Karpas-422 (cell line): ENCODE measurements at regions not wholly inside any gene's neighbourhood (a gene's known extent, or its start where the extent isn't known, plus 50 kb on each side); places are given as distances from the start of the nearest gene placed in this dataset.

Source experiments
- DNase-seq: peaks from one replicate; pipeline ENCODE4 v3.0.0-alpha.2; 2015
- H2AFZ ChIP-seq: fragments of 200-600 bp; sonication (generic); 2 replicates; pipeline ENCODE4 v1.6.1; 2014; ENCODE audit warnings: antibody characterized with exemption, low read length, mixed read lengths
- H3K27ac ChIP-seq: fragments of 200-600 bp; sonication (generic); 2 replicates; pipeline ENCODE4 v1.5.1; 2014; ENCODE audit warnings: mild to moderate bottlenecking, low read length, moderate library complexity
- H3K27me3 ChIP-seq: fragments of 200-600 bp; sonication (generic); 2 replicates; pipeline ENCODE4 v1.6.1; 2014; ENCODE audit warnings: low read length, mixed read lengths
- H3K36me3 ChIP-seq: fragments of 200-600 bp; sonication (generic); 2 replicates; pipeline ENCODE4 v1.6.1; 2014; ENCODE audit warnings: low read length, mixed read lengths; ENCODE audit not compliant: insufficient read depth
- H3K4me1 ChIP-seq: fragments of 200-600 bp; sonication (generic); 2 replicates; pipeline ENCODE4 v1.6.1; 2014; ENCODE audit warnings: mild to moderate bottlenecking, low read length, mixed read lengths
- H3K4me2 ChIP-seq: fragments of 200-600 bp; sonication (generic); 2 replicates; pipeline ENCODE4 v1.6.1; 2014; ENCODE audit warnings: low read length, low read depth, mild to moderate bottlenecking; ENCODE audit not compliant: poor library complexity, severe bottlenecking
- H3K4me3 ChIP-seq: fragments of 200-600 bp; sonication (generic); 2 replicates; pipeline ENCODE4 v1.5.1; 2014; ENCODE audit warnings: mild to moderate bottlenecking, antibody characterized with exemption, low read length, mixed read lengths
- H3K79me2 ChIP-seq: fragments of 200-600 bp; sonication (generic); 2 replicates; pipeline ENCODE4 v1.6.1; 2014; ENCODE audit warnings: mild to moderate bottlenecking, low read length, mixed read lengths
- H3K9ac ChIP-seq: fragments of 200-600 bp; sonication (generic); 2 replicates; pipeline ENCODE4 v1.6.0; 2014; ENCODE audit warnings: low read length
- H3K9me2 ChIP-seq: fragments of 200-600 bp; sonication (generic), shearing (Covaris generic); replicated peaks from 2 replicates; pipeline ENCODE4 v1.6.0; 2014; ENCODE audit warnings: mild to moderate bottlenecking, low read length, moderate library complexity; ENCODE audit not compliant: insufficient read depth
- H3K9me3 ChIP-seq: fragments of 300-700, 200-600 bp; sonication (generic); 2 replicates; pipeline ENCODE4 v1.6.1; 2014; ENCODE audit warnings: low read length, mixed read lengths
- H4K20me1 ChIP-seq: fragments of 200-600 bp; sonication (generic); 2 replicates; pipeline ENCODE4 v1.6.1; 2014; ENCODE audit warnings: mild to moderate bottlenecking, antibody characterized with exemption, low read length, low read depth; ENCODE audit not compliant: insufficient read depth

DNA sequence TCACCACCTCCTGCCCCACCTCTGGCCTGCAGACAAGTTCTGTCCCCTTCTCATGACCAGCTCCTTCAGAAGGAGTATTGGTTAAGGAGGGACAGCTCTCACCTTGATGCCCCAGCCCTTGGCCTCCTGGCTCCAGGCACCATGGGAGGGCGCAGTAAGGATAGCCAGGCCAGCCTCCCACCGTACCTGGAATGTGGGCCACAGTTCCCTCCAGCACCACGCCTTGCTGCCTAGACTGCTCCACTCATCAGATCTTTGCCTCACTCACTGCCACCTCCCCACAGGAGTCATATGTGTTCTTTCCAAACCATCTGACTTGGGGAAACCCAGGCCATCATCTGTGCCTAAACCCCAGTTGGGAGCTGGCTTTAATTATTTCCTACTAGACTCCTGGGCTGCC lies 97.0 kb downstream of the CCDC185 start:
- no peaks in the 10 kb centered on the region for H3K4me1 ChIP-seq
- DNase-seq, result no peak
- H3K79me2 ChIP-seq, result no peaks in the 10 kb centered on the region
- no peaks in the 10 kb centered on the region for H3K36me3 ChIP-seq
- no peaks in the 10 kb centered on the region for H3K9me3 ChIP-seq
- no peaks in the 10 kb centered on the region for H3K9me2 ChIP-seq
- H3K4me2 ChIP-seq, result no peak overlapping the region
- H2AFZ ChIP-seq, result no peak overlapping the region
- no peaks in the 10 kb centered on the region for H3K27me3 ChIP-seq
- H3K27ac ChIP-seq, result no peak overlapping the region
- H3K9ac ChIP-seq, result no peak overlapping the region
- no peak overlapping the region for H3K4me3 ChIP-seq
- H4K20me1 ChIP-seq, result no peaks in the 10 kb centered on the region
